ENCODE measurements at regions not wholly inside any gene's neighbourhood (a gene's known extent, or its start where the extent isn't known, plus 50 kb on each side); places are given as distances from the start of the nearest gene placed in this dataset.

DNA sequence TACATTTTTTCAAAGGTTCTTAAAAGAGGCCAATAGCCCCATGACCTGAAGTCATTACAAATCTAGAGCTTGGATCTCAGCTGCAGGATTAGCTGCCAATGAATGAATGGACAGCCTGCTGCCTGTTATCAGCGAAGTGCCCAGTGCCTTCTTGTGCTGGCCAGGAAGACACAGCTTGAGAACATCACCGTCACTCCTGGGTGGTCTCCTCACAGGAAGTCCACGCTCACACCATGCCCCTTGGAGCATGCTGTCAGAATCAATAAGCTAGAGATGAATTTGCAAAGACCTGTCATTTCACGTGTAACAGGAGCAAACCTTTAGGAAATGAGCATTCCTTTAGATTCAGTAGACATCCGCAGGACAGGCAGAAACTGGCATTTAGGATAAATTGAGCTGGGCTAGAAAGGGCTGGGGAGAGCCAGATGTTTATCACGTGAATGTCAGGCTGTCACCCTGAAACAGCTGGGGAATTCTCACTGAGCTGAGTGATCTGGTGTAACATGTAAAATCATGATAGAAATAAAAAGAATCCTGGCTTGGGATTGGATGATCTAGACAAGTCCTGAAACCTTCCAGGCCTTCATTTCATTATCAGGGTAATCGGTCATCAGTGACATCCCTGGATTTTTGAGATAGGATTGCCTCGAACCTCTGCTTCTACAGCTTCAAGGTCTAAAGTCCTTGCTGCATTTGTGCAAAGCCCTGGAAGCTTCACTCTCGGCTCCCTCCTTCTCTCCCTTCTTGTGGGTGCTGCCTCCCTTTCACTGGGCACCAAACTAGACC is 49.9 kb upstream of the MEDAG start:
- Histone ChIP-seq H3K4me1 (ENCODE audit: insufficient read depth, low read length) (no peaks in the 10 kb centered on the region), H4K20me1 (ENCODE audit: insufficient read depth, low read length) (no peaks in the 10 kb centered on the region), H3K4me3 (ENCODE audit: low read depth in 1 of 2, low read length in 2 of 2) (no peak overlapping the region), H3K9ac (ENCODE audit: low read depth, low read length) (no peak overlapping the region), H3K36me3 (ENCODE audit: insufficient read depth, low read length) (no peaks in the 10 kb centered on the region), H3K9me3 (ENCODE audit: insufficient read depth, low read length, severe bottlenecking) (no peaks in the 10 kb centered on the region), H3K4me2 (ENCODE audit: insufficient read depth, low read length) (no peak overlapping the region), H2AFZ (ENCODE audit: low read depth, low read length) (no peak overlapping the region), H3K27me3 (ENCODE audit: insufficient read depth, low read length, poor library complexity) (peaks cover 3% of the 10 kb centered on the region), H3K27ac (ENCODE audit: low read length) (no peak overlapping the region), H3K79me2 (ENCODE audit: insufficient read depth, low read length) (no peaks in the 10 kb centered on the region)
- no peak for TF ChIP-seq EZH2 (IDR thresholded peaks at IDR 0.05; ENCODE audit: borderline replicate concordance, low read depth, low read length, severe bottlenecking)
- TF ChIP-seq, protein P1, sequence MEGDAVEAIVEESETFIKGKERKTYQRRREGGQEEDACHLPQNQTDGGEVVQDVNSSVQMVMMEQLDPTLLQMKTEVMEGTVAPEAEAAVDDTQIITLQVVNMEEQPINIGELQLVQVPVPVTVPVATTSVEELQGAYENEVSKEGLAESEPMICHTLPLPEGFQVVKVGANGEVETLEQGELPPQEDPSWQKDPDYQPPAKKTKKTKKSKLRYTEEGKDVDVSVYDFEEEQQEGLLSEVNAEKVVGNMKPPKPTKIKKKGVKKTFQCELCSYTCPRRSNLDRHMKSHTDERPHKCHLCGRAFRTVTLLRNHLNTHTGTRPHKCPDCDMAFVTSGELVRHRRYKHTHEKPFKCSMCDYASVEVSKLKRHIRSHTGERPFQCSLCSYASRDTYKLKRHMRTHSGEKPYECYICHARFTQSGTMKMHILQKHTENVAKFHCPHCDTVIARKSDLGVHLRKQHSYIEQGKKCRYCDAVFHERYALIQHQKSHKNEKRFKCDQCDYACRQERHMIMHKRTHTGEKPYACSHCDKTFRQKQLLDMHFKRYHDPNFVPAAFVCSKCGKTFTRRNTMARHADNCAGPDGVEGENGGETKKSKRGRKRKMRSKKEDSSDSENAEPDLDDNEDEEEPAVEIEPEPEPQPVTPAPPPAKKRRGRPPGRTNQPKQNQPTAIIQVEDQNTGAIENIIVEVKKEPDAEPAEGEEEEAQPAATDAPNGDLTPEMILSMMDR (IDR thresholded peaks at IDR 0.05; ENCODE audit: borderline replicate concordance, extremely low read depth, low read length, poor library complexity, severe bottlenecking): no peak
- DNase-seq (no peak), ATAC-seq (ENCODE audit: insufficient read depth, low read depth) (no peak)
